Vagina (tissue), 2 donors: ENCODE measurements at regions not wholly inside any gene's neighbourhood (a gene's known extent, or its start where the extent isn't known, plus 50 kb on each side); places are given as distances from the start of the nearest gene placed in this dataset.

Source experiments
- POLR2A ChIP-seq, 2 donors: fragments of 450-650 bp; IDR thresholded peaks; one replicate each; pipeline ENCODE4 v1.6.1; 2017; ENCODE audit warnings: antibody characterized with exemption in 2 of 2, mild to moderate bottlenecking in 2 of 2, moderate library complexity in 2 of 2
- POLR2AphosphoS5 ChIP-seq, 2 donors: sonication (generic); formaldehyde crosslinking; IDR thresholded peaks; one replicate each; pipeline ENCODE4 v1.9.0; 2017; ENCODE audit warnings: antibody characterized with exemption in 2 of 2, mild to moderate bottlenecking in 2 of 2, low read depth in 1 of 2; ENCODE audit not compliant: insufficient read depth in 1 of 2
- TF ChIP-seq, protein P1 (sequence below), 3 experiments: fragments of 450-650 bp in 2 of 3; fragments of 200-600 bp in 1 of 3; sonication (generic) in 1 of 3; IDR thresholded peaks; one replicate each; pipeline ENCODE4 v1.5.1; 2017 to 2019; ENCODE audit warnings: antibody characterized with exemption in 3 of 3, mild to moderate bottlenecking in 2 of 3, moderate library complexity in 2 of 3

GRCh38 chr2:41895334-41895664, 152.5 kb upstream of the PKDCC start:
- TF ChIP-seq, protein P1, sequence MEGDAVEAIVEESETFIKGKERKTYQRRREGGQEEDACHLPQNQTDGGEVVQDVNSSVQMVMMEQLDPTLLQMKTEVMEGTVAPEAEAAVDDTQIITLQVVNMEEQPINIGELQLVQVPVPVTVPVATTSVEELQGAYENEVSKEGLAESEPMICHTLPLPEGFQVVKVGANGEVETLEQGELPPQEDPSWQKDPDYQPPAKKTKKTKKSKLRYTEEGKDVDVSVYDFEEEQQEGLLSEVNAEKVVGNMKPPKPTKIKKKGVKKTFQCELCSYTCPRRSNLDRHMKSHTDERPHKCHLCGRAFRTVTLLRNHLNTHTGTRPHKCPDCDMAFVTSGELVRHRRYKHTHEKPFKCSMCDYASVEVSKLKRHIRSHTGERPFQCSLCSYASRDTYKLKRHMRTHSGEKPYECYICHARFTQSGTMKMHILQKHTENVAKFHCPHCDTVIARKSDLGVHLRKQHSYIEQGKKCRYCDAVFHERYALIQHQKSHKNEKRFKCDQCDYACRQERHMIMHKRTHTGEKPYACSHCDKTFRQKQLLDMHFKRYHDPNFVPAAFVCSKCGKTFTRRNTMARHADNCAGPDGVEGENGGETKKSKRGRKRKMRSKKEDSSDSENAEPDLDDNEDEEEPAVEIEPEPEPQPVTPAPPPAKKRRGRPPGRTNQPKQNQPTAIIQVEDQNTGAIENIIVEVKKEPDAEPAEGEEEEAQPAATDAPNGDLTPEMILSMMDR (IDR thresholded peaks at IDR 0.05), result no peak
- no peak for TF ChIP-seq POLR2A (IDR thresholded peaks at IDR 0.05)
- no peak for TF ChIP-seq POLR2AphosphoS5 (IDR thresholded peaks at IDR 0.05; ENCODE audit: insufficient read depth in 1 of 2, low read depth in 1 of 2)
